Astrocyte (in vitro differentiated cells and primary cell): ENCODE measurements at regions not wholly inside any gene's neighbourhood (a gene's known extent, or its start where the extent isn't known, plus 50 kb on each side); places are given as distances from the start of the nearest gene placed in this dataset.

Experiments used
- DNase-seq: peaks from one replicate; pipeline ENCODE4 v3.0.0-alpha.2; 2010; ENCODE audit warnings: low read depth
- FAIRE-seq: peaks from 2 replicates; lab custom pipeline; 2011; peaks lifted over from hg19 to GRCh38; lab: Jason Lieb, UNC
- H2AFZ ChIP-seq: 2 replicates; pipeline ENCODE4 v1.6.0; 2012; ENCODE audit warnings: low read depth, low read length, inconsistent platforms
- H3K27ac ChIP-seq: 2 replicates; pipeline ENCODE4 v1.5.1; 2011; ENCODE audit warnings: low read depth, low read length, inconsistent platforms
- H3K27me3 ChIP-seq: 2 replicates; pipeline ENCODE4 v1.6.0; 2011; ENCODE audit warnings: low read length, inconsistent platforms; ENCODE audit not compliant: insufficient read depth
- H3K36me3 ChIP-seq: 2 replicates; pipeline ENCODE4 v1.5.1; 2011; ENCODE audit warnings: low read length, inconsistent platforms; ENCODE audit not compliant: insufficient read depth
- H3K4me1 ChIP-seq: 2 replicates; pipeline ENCODE4 v1.5.1; 2011; ENCODE audit warnings: low read length, inconsistent platforms; ENCODE audit not compliant: insufficient read depth
- H3K4me2 ChIP-seq: 2 replicates; pipeline ENCODE4 v1.6.0; 2012; ENCODE audit warnings: low read length, inconsistent platforms
- H3K4me3 ChIP-seq: 2 replicates; pipeline ENCODE4 v1.5.1; 2011; ENCODE audit warnings: low read depth, mild to moderate bottlenecking, low read length, inconsistent platforms; ENCODE audit not compliant: insufficient read depth
- H3K79me2 ChIP-seq: 2 replicates; pipeline ENCODE4 v1.6.0; 2012; ENCODE audit warnings: mild to moderate bottlenecking, low read length, inconsistent platforms; ENCODE audit not compliant: insufficient read depth
- H3K9ac ChIP-seq: 2 replicates; pipeline ENCODE4 v1.6.0; 2012; ENCODE audit warnings: mild to moderate bottlenecking, low read length, inconsistent platforms
- H3K9me3 ChIP-seq: 2 replicates; pipeline ENCODE4 v1.5.1; 2012; ENCODE audit warnings: low read depth, mild to moderate bottlenecking, low read length, inconsistent platforms; ENCODE audit not compliant: insufficient read depth
- H4K20me1 ChIP-seq: 2 replicates; pipeline ENCODE4 v1.6.0; 2012; ENCODE audit warnings: low read length, inconsistent platforms; ENCODE audit not compliant: insufficient read depth
- H3K27ac Mint-ChIP-seq: one replicate; pipeline ENCODE4 v1.8.0; 2021; ENCODE audit warnings: mild to moderate bottlenecking, mixed read lengths; ENCODE audit not compliant: unreplicated experiment
- H3K27me3 Mint-ChIP-seq: one replicate; pipeline ENCODE4 v1.8.0; 2021; ENCODE audit warnings: low read depth, mixed read lengths; ENCODE audit not compliant: unreplicated experiment
- H3K36me3 Mint-ChIP-seq: one replicate; pipeline ENCODE4 v1.8.0; 2021; ENCODE audit warnings: low read depth, mixed read lengths; ENCODE audit not compliant: unreplicated experiment
- H3K4me1 Mint-ChIP-seq: one replicate; pipeline ENCODE4 v1.8.0; 2021; ENCODE audit warnings: low read depth, mixed read lengths; ENCODE audit not compliant: unreplicated experiment
- H3K4me3 Mint-ChIP-seq: one replicate; pipeline ENCODE4 v1.8.0; 2021; ENCODE audit warnings: mild to moderate bottlenecking, moderate library complexity, mixed read lengths; ENCODE audit not compliant: unreplicated experiment
- H3K9me3 Mint-ChIP-seq: one replicate; pipeline ENCODE4 v1.8.0; 2021; ENCODE audit warnings: mild to moderate bottlenecking, mixed read lengths; ENCODE audit not compliant: unreplicated experiment
- CTCF ChIP-seq: IDR thresholded peaks from 2 replicates; pipeline ENCODE4 v1.5.1; 2011; ENCODE audit warnings: low read depth, mild to moderate bottlenecking, inconsistent platforms, low read length, moderate library complexity; ENCODE audit not compliant: insufficient read depth
- EZH2 ChIP-seq: IDR thresholded peaks from 2 replicates; pipeline ENCODE4 v1.6.1; 2012; ENCODE audit warnings: mild to moderate bottlenecking, low read length, inconsistent platforms; ENCODE audit not compliant: insufficient read depth

- Histone ChIP-seq H3K9me3 (no peaks in the 10 kb centered on the region), H3K36me3 (no peaks in the 10 kb centered on the region), H4K20me1 (no peaks in the 10 kb centered on the region), H3K9ac (no peak overlapping the region), H3K79me2 (no peaks in the 10 kb centered on the region), H2AFZ (no peak overlapping the region), H3K27ac (no peak overlapping the region), H3K4me1 (no peaks in the 10 kb centered on the region), H3K27me3 (no peaks in the 10 kb centered on the region), H3K4me2 (peak overlapping the region; percentile 6), H3K4me3 (no peak overlapping the region)
- H3K4me1 Mint-ChIP-seq: peaks cover 16% of the 10 kb centered on the region
- no peaks in the 10 kb centered on the region for H3K36me3 Mint-ChIP-seq
- no peak overlapping the region for H3K4me3 Mint-ChIP-seq
- TF ChIP-seq CTCF: no peak
- TF ChIP-seq EZH2: no peak
- FAIRE-seq (no peak), DNase-seq (peak; percentile 18)
- peak overlapping the region; percentile 37 for H3K27ac Mint-ChIP-seq
- H3K27me3 Mint-ChIP-seq: no peaks in the 10 kb centered on the region
- peaks cover 6% of the 10 kb centered on the region for H3K9me3 Mint-ChIP-seq
Measured at GRCh38 chr11:97502201-97502600, 1112.4 kb downstream of the JRKL start.

- no peaks in the 10 kb centered on the region for H3K9me3 ChIP-seq
- peaks cover 16% of the 10 kb centered on the region for H3K4me1 Mint-ChIP-seq
- no peak overlapping the region for H3K4me3 Mint-ChIP-seq
- H3K4me2 ChIP-seq: no peak overlapping the region
- no peak overlapping the region for H2AFZ ChIP-seq
- no peak for FAIRE-seq
- H3K27ac Mint-ChIP-seq: peak overlapping the region; percentile 22
- no peaks in the 10 kb centered on the region for H3K36me3 Mint-ChIP-seq
- H3K27me3 Mint-ChIP-seq: no peaks in the 10 kb centered on the region
- TF ChIP-seq EZH2: no peak
- no peak for TF ChIP-seq CTCF
- no peak overlapping the region for H3K4me3 ChIP-seq
- H3K9ac ChIP-seq: no peak overlapping the region
- no peaks in the 10 kb centered on the region for H4K20me1 ChIP-seq
- H3K27me3 ChIP-seq: no peaks in the 10 kb centered on the region
- no peak overlapping the region for H3K27ac ChIP-seq
- H3K4me1 ChIP-seq: no peaks in the 10 kb centered on the region
- H3K36me3 ChIP-seq: no peaks in the 10 kb centered on the region
- H3K79me2 ChIP-seq: no peaks in the 10 kb centered on the region
- peak; percentile 2 for DNase-seq
- H3K9me3 Mint-ChIP-seq: no peaks in the 10 kb centered on the region
Measured at GRCh38 chr11:97506076-97506759, 1116.4 kb downstream of the JRKL start.

GRCh38 chr11:97514446-97514845, 1124.6 kb downstream of the JRKL start:
- H3K27ac Mint-ChIP-seq: no peak overlapping the region
- no peaks in the 10 kb centered on the region for H3K9me3 ChIP-seq
- no peak overlapping the region for H3K27ac ChIP-seq
- no peaks in the 10 kb centered on the region for H3K36me3 Mint-ChIP-seq
- no peak overlapping the region for H2AFZ ChIP-seq
- H3K4me2 ChIP-seq: no peak overlapping the region
- H4K20me1 ChIP-seq: no peaks in the 10 kb centered on the region
- no peaks in the 10 kb centered on the region for H3K27me3 ChIP-seq
- DNase-seq (no peak), FAIRE-seq (no peak)
- peaks cover 4% of the 10 kb centered on the region for H3K4me1 Mint-ChIP-seq
- no peak for TF ChIP-seq CTCF
- TF ChIP-seq EZH2: no peak
- H3K27me3 Mint-ChIP-seq: no peaks in the 10 kb centered on the region
- no peaks in the 10 kb centered on the region for H3K36me3 ChIP-seq
- no peaks in the 10 kb centered on the region for H3K4me1 ChIP-seq
- H3K4me3 ChIP-seq: no peak overlapping the region
- no peak overlapping the region for H3K9ac ChIP-seq
- no peaks in the 10 kb centered on the region for H3K9me3 Mint-ChIP-seq
- H3K4me3 Mint-ChIP-seq: no peak overlapping the region
- no peaks in the 10 kb centered on the region for H3K79me2 ChIP-seq
